GM03348 (cell line): ENCODE measurements at regions not wholly inside any gene's neighbourhood (a gene's known extent, or its start where the extent isn't known, plus 50 kb on each side); places are given as distances from the start of the nearest gene placed in this dataset.

Experiments
- DNase-seq: peaks from one replicate; pipeline ENCODE4 v3.0.0; 2012; ENCODE audit warnings: low spot score

DNA sequence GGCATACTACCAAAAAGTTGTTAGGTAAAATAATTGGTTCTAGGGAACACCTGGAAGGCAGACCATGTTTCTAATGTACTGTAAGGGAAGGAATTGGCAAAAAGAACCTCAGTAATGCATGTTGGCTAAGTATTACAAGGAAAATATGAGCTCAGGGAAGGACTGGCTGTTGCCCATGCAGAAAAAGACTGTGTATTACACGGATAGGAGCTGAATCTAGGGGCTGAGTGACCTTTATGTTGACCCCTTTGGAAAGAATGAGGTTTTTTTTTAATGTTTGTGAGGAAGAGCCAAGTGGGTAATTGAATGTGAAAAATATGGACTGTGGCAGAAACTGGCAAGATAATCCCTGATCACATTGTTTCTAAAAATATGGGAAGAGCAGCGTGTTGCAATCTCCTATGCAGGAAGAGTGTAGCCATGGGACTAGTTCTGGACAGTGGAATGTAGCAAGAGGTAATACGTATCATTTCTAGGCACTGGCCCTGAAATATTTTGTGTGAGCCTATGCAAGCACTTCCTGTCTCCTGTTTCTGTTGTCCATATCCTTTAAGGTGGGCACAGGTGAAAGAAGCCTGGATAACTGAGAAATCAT lies 95.1 kb upstream of the CNTNAP4 start:
- DNase-seq = no peak

DNA sequence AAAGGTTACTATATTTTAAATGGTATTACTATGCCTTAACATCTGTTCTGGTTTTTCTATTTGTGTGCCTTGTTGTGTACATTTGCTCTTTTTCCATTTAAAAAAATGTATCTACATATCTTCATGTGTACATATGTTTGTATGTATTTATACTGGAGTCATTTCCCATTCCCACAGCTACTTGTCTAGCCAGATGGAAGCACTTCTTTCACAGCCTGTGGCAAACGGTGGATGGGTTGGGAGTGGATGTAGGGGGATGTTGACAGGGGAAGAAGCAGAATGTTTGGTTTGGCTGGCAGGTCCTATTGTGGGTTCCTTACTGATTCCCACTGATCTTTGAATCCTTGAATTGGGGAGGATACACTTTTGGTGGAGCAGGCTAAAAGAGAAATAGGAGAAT lies 93.6 kb upstream of the CNTNAP4 start:
- DNase-seq = no peak

DNA sequence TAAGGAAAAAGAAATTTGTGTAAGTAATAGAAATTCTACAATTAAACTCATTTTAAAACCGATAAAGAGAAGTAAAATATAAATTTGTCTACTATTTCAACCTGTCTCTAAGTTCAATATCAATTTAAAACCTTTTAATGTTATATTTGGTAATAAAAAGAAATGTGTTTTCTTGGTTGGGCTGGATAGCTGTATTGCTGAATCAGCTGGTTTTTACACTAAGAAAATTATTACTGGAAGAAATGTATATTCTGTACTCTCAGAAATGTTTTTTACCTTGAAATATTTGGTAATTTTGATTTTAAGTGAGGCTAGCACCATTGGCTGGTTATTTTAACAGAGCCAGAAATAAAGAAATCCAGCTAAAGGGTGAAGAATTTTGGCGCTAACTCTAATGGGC lies 87.1 kb upstream of the CNTNAP4 start:
- no peak for DNase-seq

DNA sequence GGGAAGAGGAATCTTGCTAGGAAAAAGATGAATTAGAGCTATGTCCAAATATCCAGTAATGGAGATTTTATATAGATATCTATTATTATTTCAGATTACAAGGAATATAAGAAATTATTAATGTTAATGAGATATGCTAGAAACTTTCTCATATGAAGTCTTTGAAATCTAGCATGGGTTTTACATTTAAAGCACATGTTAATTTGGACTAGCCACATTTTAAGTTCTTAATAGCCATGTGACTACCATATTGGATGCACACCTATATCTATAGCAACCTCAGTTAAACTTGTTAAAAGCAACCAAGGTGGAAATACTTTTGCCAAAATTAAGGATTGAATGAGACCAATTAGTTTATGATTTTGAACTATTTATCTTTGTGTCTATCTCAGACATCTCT lies 86.7 kb upstream of the CNTNAP4 start:
- no peak for DNase-seq

DNA sequence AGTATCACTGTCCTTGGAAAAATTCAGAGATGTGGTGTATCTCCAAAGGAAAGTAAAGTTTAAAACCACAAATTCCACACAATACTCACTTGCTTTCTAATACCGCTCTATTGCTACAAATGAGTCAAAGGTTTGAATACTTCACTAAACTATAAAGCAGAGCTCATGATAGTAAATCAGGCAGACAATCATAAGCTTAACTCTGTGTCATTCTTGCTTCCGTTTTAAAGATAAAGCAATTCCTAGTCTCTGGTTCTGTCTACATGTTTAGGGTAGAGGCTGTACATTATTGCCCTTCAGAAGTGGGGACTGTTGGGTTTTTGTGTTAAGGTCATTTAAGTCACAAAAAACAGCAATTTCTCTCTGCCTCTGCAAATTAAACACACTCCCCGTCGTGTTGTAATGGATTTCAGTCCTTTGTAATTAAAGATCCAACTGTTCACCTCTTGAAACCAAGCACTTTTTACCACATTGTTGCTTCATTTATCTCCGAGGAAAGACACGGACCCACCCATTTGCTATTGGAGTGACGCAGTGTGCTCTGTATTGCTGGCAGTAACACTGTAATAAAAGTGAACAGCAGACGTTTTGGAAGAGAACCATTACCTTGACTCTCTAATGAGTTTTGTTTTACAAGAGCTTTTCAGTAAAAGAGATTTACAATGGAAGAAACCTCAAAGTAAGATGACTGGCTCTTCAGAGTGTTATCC lies 83.1 kb upstream of the CNTNAP4 start:
- DNase-seq = no peak

DNA sequence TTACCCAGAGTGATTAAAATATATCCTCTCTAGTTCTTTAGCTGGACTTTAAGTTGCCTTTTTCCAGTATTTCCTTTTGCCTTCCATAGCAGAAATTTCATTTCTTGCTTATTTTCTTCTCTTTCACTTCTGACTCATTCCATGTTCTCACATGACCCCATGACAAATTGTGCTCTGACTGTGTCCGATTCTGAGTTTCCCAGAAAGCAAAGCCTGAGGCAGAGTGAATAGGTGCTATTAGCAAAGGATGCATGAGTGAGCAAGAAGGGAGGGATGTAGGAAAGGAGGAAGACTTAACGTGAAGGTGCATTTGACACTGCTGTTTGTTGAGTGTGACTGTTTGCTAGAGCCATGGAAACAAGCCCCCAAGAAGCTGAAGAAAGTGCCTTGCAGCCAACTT lies 82.6 kb upstream of the CNTNAP4 start:
- no peak for DNase-seq

DNA sequence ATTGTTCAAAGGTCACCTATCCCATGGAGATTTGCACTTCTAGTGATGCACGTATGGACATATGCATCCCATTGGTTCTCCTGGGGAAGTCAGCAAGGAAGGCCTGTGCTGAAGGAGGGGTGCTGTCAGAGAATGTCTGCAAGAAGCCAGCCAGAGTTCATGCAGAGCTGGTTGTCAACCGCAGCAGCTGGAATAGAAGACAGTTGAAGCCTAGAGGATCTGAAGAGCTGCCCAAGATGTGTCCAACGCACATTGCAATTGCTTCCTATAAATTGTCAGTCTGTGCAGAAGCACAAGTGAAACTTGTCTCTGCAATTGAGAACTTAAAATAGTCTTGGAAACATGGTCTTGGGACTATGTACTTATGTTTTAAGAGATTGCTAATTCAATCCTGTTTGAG lies 82.1 kb upstream of the CNTNAP4 start:
- no peak for DNase-seq

DNA sequence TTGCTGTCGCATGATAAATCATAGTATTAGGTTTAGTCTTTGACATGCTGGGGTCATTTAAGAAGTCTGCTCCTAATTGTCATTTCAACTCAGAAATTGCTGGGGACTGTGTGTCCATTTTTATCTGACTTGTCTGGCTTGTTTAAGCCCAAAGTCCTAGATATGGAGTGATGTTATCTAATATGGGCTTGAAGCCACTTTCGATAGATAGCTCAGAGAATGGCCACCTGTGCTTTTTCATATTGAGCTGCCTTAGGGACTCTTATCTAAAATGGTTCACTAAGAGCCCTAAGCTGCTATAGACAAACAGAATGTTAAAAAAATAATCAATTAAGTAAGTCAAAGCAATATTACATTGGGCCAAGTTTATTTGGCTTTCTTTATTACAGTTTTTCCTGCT lies 81.6 kb upstream of the CNTNAP4 start:
- no peak for DNase-seq

DNA sequence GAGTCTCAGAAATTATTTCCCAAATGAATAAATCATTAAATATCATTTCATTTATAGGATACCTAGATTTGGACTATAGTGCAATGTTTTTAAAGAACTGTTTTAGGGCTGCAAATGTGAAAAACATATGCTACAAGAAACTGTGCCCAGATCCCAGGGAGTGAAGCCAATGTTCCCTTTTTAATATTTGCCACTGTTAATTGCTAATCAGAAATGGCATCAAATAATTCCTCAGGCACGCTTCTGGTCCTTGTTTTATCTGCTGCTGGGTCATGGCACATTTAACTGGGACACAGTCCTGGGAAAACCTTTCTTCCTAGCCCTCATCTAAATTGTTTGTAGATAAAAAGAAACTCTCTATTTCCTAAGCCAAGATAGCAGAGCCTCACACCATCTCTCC lies 79.3 kb upstream of the CNTNAP4 start:
- no peak for DNase-seq

DNA sequence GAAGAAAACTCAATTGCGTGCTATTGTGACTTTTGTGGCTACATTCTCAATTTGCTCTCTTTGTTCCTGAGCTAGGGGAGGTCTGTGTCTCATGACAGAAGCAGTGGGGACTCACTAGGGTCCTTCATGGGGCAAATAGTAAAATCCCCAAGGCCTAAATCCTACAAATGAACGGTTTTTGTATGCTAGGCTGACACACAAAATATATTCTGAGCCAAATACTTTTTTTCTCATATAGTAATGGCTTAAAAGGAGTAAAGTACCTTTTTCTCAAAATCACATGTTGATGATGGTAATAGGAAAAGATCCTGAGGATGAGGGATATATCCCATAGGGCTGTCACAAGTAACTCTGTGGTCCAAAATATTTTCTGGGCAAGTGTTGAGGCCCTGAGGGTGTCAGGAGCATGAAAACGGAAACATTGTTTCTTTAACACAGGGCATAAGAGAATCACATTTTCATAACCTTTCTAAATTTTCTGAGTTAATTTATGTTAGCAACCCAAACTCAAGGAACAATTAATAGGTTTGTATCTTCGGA lies 77.5 kb upstream of the CNTNAP4 start:
- DNase-seq = no peak

DNA sequence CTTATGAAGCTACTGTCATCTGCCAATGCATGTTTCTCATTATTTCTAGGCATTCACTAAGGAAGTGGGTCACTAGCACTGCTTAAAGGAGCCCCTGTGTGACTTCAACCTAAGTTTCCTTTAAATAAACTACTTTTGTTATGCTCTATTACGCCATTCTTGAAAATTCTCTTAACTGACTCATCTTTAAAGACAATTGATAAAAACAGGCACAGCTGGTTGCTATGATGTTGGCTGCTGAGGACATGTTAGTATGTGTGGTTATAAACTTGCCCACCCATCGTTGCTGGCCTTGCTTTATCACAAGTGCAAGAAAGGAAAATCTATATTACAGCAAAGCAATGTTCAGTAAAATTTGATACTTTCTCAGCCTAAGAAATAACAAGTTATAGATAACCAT lies 75.8 kb upstream of the CNTNAP4 start:
- DNase-seq = no peak

DNA sequence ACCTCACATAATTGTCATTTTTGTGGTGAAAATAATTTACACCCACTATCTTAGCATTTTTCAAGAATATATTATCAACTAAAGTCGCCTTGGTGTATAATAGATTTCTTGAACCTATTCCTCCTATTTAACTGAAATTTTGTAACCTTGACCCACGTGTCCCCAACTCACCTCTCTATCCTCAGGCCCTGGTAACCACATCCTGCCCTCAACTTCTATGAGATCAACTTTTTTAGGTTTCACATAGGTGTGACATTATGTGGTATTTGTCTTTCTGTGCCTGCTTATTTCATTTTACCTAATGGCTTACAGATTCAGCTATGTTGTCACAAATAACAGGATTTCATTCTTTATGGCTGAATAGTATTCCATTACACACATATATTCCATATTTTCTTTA lies 73.0 kb upstream of the CNTNAP4 start:
- DNase-seq = no peak

DNA sequence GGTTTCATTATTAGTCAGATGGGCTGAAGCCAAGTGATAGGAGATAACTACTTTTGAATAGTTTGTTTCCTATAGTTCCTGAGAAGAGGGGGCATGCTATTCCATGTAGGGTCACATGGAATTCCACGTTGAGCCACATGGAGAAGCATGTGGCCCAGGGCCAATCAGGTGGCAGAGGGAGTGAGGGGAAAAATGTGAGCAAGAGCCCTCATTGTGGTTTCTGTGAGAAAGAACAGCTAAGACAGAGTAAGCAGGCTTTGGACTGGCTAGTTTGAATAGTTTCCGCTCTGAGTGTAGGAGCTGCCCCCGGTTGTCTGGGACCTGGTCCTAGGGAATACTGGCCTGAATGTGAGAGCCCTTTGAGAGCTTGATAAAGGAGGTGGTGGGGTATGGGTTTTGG lies 69.9 kb upstream of the CNTNAP4 start:
- DNase-seq = no peak

DNA sequence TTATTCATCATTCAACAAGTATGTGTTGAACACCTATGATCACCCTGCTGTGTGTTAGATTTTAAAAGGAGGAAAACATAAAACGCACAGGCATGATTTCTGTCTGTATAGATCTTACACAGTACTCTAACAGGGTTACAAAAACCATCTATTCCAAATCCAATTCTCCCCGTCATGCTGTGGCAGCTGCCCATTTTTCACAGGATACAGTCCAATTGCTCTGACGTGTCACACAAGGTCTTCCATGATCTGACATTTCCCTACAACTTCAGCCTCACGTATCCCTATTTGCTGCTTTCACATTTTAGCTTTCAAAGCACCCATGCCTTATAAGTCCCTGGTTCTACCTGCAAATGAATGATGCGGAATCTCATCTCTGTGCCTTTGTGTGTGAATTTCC lies 67.0 kb upstream of the CNTNAP4 start:
- no peak for DNase-seq

DNA sequence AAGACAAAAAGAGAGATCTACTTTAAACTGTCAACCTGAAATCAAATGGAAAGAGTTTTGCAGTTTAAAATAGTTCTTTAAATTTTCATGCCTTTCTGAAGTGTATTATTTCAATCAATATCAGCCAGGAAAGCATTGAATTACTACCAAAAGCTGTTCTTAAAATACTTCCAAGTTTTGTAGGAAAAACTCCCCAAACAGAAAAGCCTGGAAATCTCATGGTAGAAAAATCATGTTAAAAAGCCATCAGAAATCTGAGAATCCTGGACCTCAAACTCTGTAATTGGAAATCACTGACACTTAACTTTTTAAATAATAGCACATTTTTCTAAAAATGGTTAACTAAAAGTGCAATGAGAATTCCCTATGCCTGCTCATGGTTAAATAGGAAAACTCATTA lies 63.3 kb upstream of the CNTNAP4 start:
- no peak for DNase-seq

DNA sequence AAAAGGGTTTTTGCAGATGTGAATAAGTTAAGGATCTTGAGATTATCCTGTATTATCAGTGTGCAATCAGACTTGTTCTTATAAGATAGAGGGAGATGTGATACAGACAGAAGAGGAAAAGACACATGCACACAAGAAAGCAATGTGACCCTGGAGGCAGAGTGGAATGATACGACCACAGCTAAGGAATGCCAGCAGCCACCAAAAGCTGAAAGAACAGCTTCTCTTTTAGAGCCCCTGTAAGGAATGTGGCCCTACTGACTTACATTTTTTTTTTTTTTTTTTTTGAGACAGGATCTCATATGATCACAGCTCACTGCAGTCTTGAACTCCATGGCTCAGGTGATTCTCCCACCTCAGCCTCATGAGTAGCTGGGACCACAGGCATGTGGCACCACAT lies 62.3 kb upstream of the CNTNAP4 start:
- DNase-seq = no peak

DNA sequence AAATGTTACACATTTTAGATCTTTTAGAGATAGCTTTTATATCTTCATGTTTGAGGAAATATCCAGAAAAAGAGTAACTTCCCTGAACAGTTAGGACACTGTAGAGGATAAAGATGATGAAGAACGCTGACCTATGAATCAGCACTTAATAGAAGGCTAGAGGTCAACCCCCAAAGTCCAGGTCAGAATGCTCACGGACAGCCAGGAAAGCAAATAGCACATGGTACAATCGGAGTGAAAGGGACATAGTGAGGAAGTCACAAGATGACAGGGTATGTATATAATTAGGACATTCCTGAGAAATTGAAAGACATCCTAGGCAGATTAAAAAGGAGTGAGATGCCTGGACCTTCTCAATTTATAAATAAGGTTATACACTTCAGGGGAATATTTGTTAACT lies 55.1 kb upstream of the CNTNAP4 start:
- DNase-seq = no peak

DNA sequence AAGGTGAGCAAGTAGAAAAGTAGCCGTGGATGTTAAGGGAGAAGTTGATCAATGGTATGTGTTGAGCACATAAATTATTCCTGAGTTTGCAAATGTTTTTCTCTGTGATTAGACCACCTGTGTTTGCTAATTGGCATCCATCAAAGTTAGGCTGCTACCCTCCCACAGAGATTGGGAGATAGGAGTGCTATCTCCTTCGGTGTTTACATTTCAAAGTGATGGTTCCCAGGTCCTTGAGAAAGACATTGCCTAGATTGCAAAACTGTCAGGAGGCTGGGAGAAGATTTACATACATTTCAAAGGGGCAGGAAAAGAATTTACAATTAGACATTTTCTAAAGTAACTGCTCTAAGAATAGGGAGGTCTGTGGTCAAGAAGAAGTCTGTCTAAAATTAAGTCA lies 54.3 kb upstream of the CNTNAP4 start:
- DNase-seq = no peak

DNA sequence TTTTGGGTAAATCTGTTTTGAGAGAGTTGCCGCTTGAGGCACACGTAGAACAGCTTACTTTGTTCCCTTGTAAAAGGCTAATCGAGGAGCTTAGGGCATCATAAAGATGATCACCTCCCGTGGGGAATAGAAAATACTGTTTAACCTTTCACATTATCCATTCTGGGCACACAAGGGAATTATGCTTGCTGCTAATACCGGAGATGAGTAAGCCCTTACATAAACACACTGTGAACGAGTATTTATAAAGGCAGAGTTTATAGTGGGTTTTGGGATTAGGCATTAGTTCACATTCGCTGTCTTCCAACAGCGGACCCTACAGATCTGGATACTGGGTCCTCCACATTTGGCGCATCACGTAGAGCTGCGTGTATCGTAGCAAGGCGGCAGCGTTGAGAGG lies 51.2 kb upstream of the CNTNAP4 start:
- DNase-seq = no peak

DNA sequence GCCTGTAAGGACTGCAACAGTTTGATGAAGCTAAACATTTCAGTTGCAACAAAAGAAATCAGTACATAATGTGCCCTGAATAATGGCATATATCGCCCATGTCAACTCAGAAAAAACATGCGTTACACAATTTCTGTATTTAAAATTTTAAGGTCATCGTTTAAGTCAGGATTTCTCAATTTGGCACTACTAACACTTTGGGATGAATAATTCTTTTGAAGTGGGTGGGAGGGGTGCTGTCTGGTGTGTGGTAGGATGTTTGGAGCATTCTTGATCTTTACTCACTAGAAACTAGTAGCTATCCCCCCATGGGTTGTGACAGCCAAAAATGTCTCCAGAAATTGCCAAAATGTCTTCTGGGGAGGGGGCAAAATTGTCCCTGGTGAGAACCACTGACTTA lies 50.7 kb upstream of the CNTNAP4 start:
- no peak for DNase-seq
